ENCODE measurements at regions not wholly inside any gene's neighbourhood (a gene's known extent, or its start where the extent isn't known, plus 50 kb on each side); places are given as distances from the start of the nearest gene placed in this dataset.

DNA sequence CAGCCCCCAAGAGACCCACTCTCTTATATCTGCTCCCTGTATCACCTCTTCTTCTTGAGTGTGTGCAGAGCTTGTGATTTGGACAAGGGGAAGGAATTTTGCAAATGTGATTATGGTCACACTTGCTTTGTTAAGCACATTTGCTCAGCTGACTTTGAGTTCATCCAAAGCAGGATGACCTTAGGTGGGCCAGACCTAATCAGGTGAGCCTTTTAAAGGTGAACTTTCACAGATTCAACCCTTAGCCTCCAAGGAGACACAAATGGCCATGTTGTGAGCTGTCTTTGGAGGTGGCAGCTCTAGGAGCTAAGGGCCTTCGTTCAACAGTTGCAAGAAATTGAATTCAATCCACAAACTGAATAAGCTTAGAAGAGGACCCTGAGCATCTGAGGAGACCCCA, 147.8 kb downstream of the DEFB131A start:
- TF ChIP-seq BCL11A (IDR thresholded peaks at IDR 0.05; ENCODE audit: low read depth in 2 of 2, low read length in 2 of 2) (no peak), POLR2AphosphoS5 (IDR thresholded peaks at IDR 0.05; ENCODE audit: low read depth, low read length) (no peak), ZNF274 (IDR thresholded peaks at IDR 0.05; ENCODE audit: borderline replicate concordance, extremely low read depth, low read length) (no peak)

Data from H1 (cell line).